Endothelial cell of umbilical vein (primary cell): ENCODE measurements at regions not wholly inside any gene's neighbourhood (a gene's known extent, or its start where the extent isn't known, plus 50 kb on each side); places are given as distances from the start of the nearest gene placed in this dataset.

ENCODE experiments used
- BruUV-seq: library from RNA; stranded (reverse); fragments of 400-500 nt; replicated peaks from 2 replicates; lab custom pipeline; 2021; lab: Mats Ljungman, UMichigan
- CTCF ChIA-PET: fragments of 300-600, 350-600 bp; sonication (Branson Sonifier 250); formaldehyde crosslinking; loops from one replicate; lab custom pipeline; 2021; ENCODE audit warnings: antibody characterized with exemption, inconsistent platforms; lab: Charles Lee
- POLR2A ChIA-PET: fragments of 300-600, 350-600 bp; sonication (Branson Sonifier 250); formaldehyde crosslinking; loops from one replicate; lab custom pipeline; 2021; ENCODE audit warnings: antibody characterized with exemption, inconsistent platforms; lab: Charles Lee
- DNase-seq: peaks from one replicate; pipeline ENCODE4 v3.0.0-alpha.2; 2011; ENCODE audit warnings: low read depth, low spot score
- FAIRE-seq: peaks from 2 replicates; lab custom pipeline; 2011; peaks lifted over from hg19 to GRCh38; lab: Jason Lieb, UNC
- H2AFZ ChIP-seq: 2 replicates; pipeline ENCODE4 v1.6.0; 2012; ENCODE audit warnings: low read depth, low read length, control low read depth, inconsistent platforms
- H3K27ac ChIP-seq: 2 replicates; pipeline ENCODE4 v1.5.1; 2011; ENCODE audit warnings: low read depth, mild to moderate bottlenecking, control low read depth, low read length, moderate library complexity; ENCODE audit not compliant: insufficient read depth
- H3K27me3 ChIP-seq, 2 experiments: 2 replicates each; pipeline versions ENCODE4 v1.6.0 to v1.6.1; 2011; ENCODE audit warnings: low read length in 2 of 2, mixed read lengths in 1 of 2; ENCODE audit not compliant: control insufficient read depth in 2 of 2, insufficient read depth in 2 of 2
- H3K36me3 ChIP-seq, 2 experiments: 2 replicates in 1 of 2; 3 replicates in 1 of 2; pipeline ENCODE4 v1.5.1; 2011; ENCODE audit warnings: low read length in 2 of 2, mild to moderate bottlenecking in 1 of 2, moderate library complexity in 1 of 2; ENCODE audit not compliant: control insufficient read depth in 2 of 2, insufficient read depth in 2 of 2; ENCODE audit errors: extremely low read depth in 1 of 2
- H3K4me1 ChIP-seq: 3 replicates; pipeline ENCODE4 v1.5.1; 2011; ENCODE audit warnings: mild to moderate bottlenecking, low read length; ENCODE audit not compliant: control insufficient read depth, insufficient read depth; ENCODE audit errors: extremely low read depth
- H3K4me2 ChIP-seq: 2 replicates; pipeline ENCODE4 v1.6.1; 2011; ENCODE audit warnings: low read length, control low read depth, mixed read lengths; ENCODE audit not compliant: insufficient read depth
- H3K4me3 ChIP-seq, 3 experiments: fragments of 200-600 bp in 1 of 3; sonication (generic), shearing (Covaris generic) in 1 of 3; replicated peaks in 1 of 3; 2 replicates each; pipeline ENCODE4 v1.5.1; 2011 to 2016; ENCODE audit warnings: control low read depth in 3 of 3, low read length in 3 of 3, mild to moderate bottlenecking in 2 of 3, inconsistent platforms in 1 of 3, low read depth in 1 of 3, moderate library complexity in 1 of 3; ENCODE audit not compliant: insufficient read depth in 1 of 3
- H3K79me2 ChIP-seq: 2 replicates; pipeline ENCODE4 v1.6.0; 2012; ENCODE audit warnings: low read length, inconsistent platforms; ENCODE audit not compliant: control insufficient read depth, insufficient read depth
- H3K9ac ChIP-seq: replicated peaks from 2 replicates; pipeline ENCODE3; 2011; ENCODE audit warnings: low read length, control low read depth; ENCODE audit not compliant: insufficient read depth; ENCODE audit errors: extremely low read depth
- H3K9me1 ChIP-seq: replicated peaks from 3 replicates; pipeline ENCODE4 v1.6.0; 2011; ENCODE audit warnings: mild to moderate bottlenecking, low read length; ENCODE audit not compliant: control insufficient read depth, insufficient read depth; ENCODE audit errors: extremely low read depth
- H3K9me3 ChIP-seq: replicated peaks from 2 replicates; pipeline ENCODE4 v1.5.1; 2012; ENCODE audit warnings: low read length, inconsistent platforms; ENCODE audit not compliant: control insufficient read depth, insufficient read depth
- H4K20me1 ChIP-seq: replicated peaks from 2 replicates; pipeline ENCODE3; 2011; ENCODE audit warnings: mild to moderate bottlenecking, low read length; ENCODE audit not compliant: control insufficient read depth, insufficient read depth; ENCODE audit errors: extremely low read depth
- FOS ChIP-seq: IDR thresholded peaks from 2 replicates; pipeline ENCODE4 v1.6.1; 2011; ENCODE audit warnings: mild to moderate bottlenecking, low read length, moderate library complexity, borderline replicate concordance; ENCODE audit not compliant: insufficient read depth
- GATA2 ChIP-seq: IDR thresholded peaks from 2 replicates; pipeline ENCODE4 v1.7.0; 2011; ENCODE audit warnings: low read depth, mild to moderate bottlenecking, moderate library complexity, mixed read lengths, low read length; ENCODE audit not compliant: insufficient read length, insufficient read depth
- JUN ChIP-seq: IDR thresholded peaks from 2 replicates; pipeline ENCODE4 v1.6.1; 2011; ENCODE audit warnings: borderline replicate concordance, low read depth; ENCODE audit not compliant: insufficient read length, insufficient read depth
- MAX ChIP-seq: IDR thresholded peaks from 2 replicates; pipeline ENCODE4 v1.6.1; 2011; ENCODE audit not compliant: insufficient read depth, insufficient read length
- POLR2AphosphoS5 ChIP-seq: IDR thresholded peaks from 2 replicates; pipeline ENCODE4 v1.6.1; 2012; ENCODE audit warnings: low read depth, mild to moderate bottlenecking, control low read depth, low read length, moderate library complexity; ENCODE audit not compliant: insufficient read depth
- dilution Hi-C: fragments of 300-500 bp; cut with MboI; formaldehyde crosslinking; loops from one replicate; pipeline ENCODE4 v1.15.0; 2019; ENCODE audit warnings: low sequenced_read_pairs; ENCODE audit not compliant: extremely low pct_ligation_motif_present
- intact Hi-C: fragments of 100-400 bp; cut with micrococcal nuclease; formaldehyde crosslinking; loops from one replicate; pipeline ENCODE4 v1.10.0; 2022

GRCh38 chr12:58504143-58504938 is 416.0 kb downstream of the LRIG3 start:
- H3K27me3 ChIP-seq: no peaks in the 10 kb centered on the region
- dilution Hi-C loops: no loop called here
- no peak overlapping the region for H3K27ac ChIP-seq
- ChIA-PET CTCF (no interaction called here), POLR2A (no interaction called here)
- TF ChIP-seq JUN: peak; percentile 65
- peak; percentile 88 for TF ChIP-seq GATA2
- TF ChIP-seq MAX: no peak
- TF ChIP-seq POLR2AphosphoS5: peak; percentile 41
- peak; percentile 80 for TF ChIP-seq FOS
- no peak overlapping the region for H3K9ac ChIP-seq
- H4K20me1 ChIP-seq: no peaks in the 10 kb centered on the region
- H2AFZ ChIP-seq: no peak overlapping the region
- no peaks in the 10 kb centered on the region for H3K9me3 ChIP-seq
- intact Hi-C loops: no loop called here
- no peaks in the 10 kb centered on the region for H3K9me1 ChIP-seq
- H3K4me1 ChIP-seq: peaks cover 16% of the 10 kb centered on the region
- FAIRE-seq (peak; percentile 28), DNase-seq (peak; percentile 62)
- H3K79me2 ChIP-seq: no peaks in the 10 kb centered on the region
- H3K4me2 ChIP-seq: no peak overlapping the region
- BruUV-seq: no TSS peak
- no peak overlapping the region for H3K4me3 ChIP-seq
- no peaks in the 10 kb centered on the region for H3K36me3 ChIP-seq
